Hepatocyte (in vitro differentiated cells): ENCODE measurements at regions not wholly inside any gene's neighbourhood (a gene's known extent, or its start where the extent isn't known, plus 50 kb on each side); places are given as distances from the start of the nearest gene placed in this dataset.

Experiments
- DNase-seq: peaks from one replicate; pipeline ENCODE4 v3.0.0-alpha.2; 2016; ENCODE audit warnings: low spot score
- H2AFZ ChIP-seq: fragments of 200-600 bp; sonication (generic); 2 replicates; pipeline ENCODE4 v1.6.0; 2016; ENCODE audit warnings: antibody characterized with exemption, mild to moderate bottlenecking
- H3K27ac ChIP-seq: fragments of 200-600 bp; sonication (generic); 2 replicates; pipeline ENCODE4 v1.5.1; 2016; ENCODE audit warnings: mild to moderate bottlenecking
- H3K27me3 ChIP-seq: fragments of 200-600 bp; sonication (generic); 2 replicates; pipeline ENCODE4 v1.6.1; 2016
- H3K36me3 ChIP-seq: fragments of 200-600 bp; sonication (generic); replicated peaks from 2 replicates; pipeline ENCODE4 v1.5.1; 2016; ENCODE audit warnings: low read depth; ENCODE audit not compliant: insufficient read depth
- H3K4me1 ChIP-seq: fragments of 200-600 bp; sonication (generic); 2 replicates; pipeline ENCODE4 v1.5.1; 2016; ENCODE audit warnings: mild to moderate bottlenecking, moderate library complexity; ENCODE audit not compliant: insufficient read depth
- H3K4me2 ChIP-seq: fragments of 200-600 bp; sonication (generic); 2 replicates; pipeline ENCODE4 v1.6.0; 2016
- H3K4me3 ChIP-seq: fragments of 200-600 bp; sonication (generic); 2 replicates; pipeline ENCODE4 v1.5.1; 2016; ENCODE audit warnings: mild to moderate bottlenecking
- H3K79me2 ChIP-seq: fragments of 200-600 bp; sonication (generic); 2 replicates; pipeline ENCODE4 v1.6.0; 2017; ENCODE audit warnings: mild to moderate bottlenecking
- H3K9me2 ChIP-seq: fragments of 200-600 bp; sonication (generic); replicated peaks from 2 replicates; pipeline ENCODE4 v1.6.0; 2017; ENCODE audit warnings: mild to moderate bottlenecking; ENCODE audit not compliant: insufficient read depth
- H3K9me3 ChIP-seq: fragments of 200-600 bp; sonication (generic); 2 replicates; pipeline ENCODE4 v1.5.1; 2016; ENCODE audit warnings: low read depth, mild to moderate bottlenecking
- H4K20me1 ChIP-seq: fragments of 200-600 bp; sonication (generic); 2 replicates; pipeline ENCODE4 v1.6.0; 2016; ENCODE audit warnings: mild to moderate bottlenecking; ENCODE audit not compliant: insufficient read depth, poor library complexity, severe bottlenecking
- CTCF ChIP-seq: fragments of 200-600 bp; sonication (generic); IDR thresholded peaks from 2 replicates; pipeline ENCODE4 v1.5.1; 2016; ENCODE audit warnings: antibody characterized with exemption, mild to moderate bottlenecking; ENCODE audit not compliant: poor library complexity
- EZH2 ChIP-seq: fragments of 200-600 bp; sonication (generic); IDR thresholded peaks from 2 replicates; pipeline ENCODE4 v1.6.1; 2016; ENCODE audit warnings: antibody characterized with exemption, mild to moderate bottlenecking, borderline replicate concordance
- EZH2phosphoT487 ChIP-seq: fragments of 200-600 bp; sonication (generic); IDR thresholded peaks from one replicate; pipeline ENCODE4 v1.6.1; 2018; ENCODE audit warnings: antibody characterized with exemption, mild to moderate bottlenecking, low read depth, moderate library complexity; ENCODE audit not compliant: unreplicated experiment, severe bottlenecking
- WGBS: methylation state at CpG from one replicate; pipeline ENCODE4 v1.1.6; 2016; ENCODE audit warnings: low lambda C conversion rate; ENCODE audit errors: missing lambda C conversion rate; 5-methylcytosine and 5-hydroxymethylcytosine counted together

GRCh38 chr7:130929896-130930659, 196.1 kb upstream of the KLF14 start:
- no peaks in the 10 kb centered on the region for H3K79me2 ChIP-seq
- no peak for TF ChIP-seq EZH2
- TF ChIP-seq CTCF, result no peak
- no peak for TF ChIP-seq EZH2phosphoT487
- no peaks in the 10 kb centered on the region for H3K36me3 ChIP-seq
- DNase-seq, result no peak
- H3K4me2 ChIP-seq, result no peak overlapping the region
- H3K27ac ChIP-seq, result no peak overlapping the region
- no peaks in the 10 kb centered on the region for H3K27me3 ChIP-seq
- H3K9me2 ChIP-seq, result no peaks in the 10 kb centered on the region
- H2AFZ ChIP-seq, result no peak overlapping the region
- WGBS, result 95% methylated on average over 4 of the region's 4 CpGs
- no peaks in the 10 kb centered on the region for H4K20me1 ChIP-seq
- H3K4me3 ChIP-seq, result no peak overlapping the region
- H3K4me1 ChIP-seq, result no peaks in the 10 kb centered on the region
- no peaks in the 10 kb centered on the region for H3K9me3 ChIP-seq

GRCh38 chr7:130930681-130931080, 196.7 kb upstream of the KLF14 start:
- Histone ChIP-seq H3K36me3 (no peaks in the 10 kb centered on the region), H3K79me2 (no peaks in the 10 kb centered on the region), H2AFZ (no peak overlapping the region), H3K9me2 (no peaks in the 10 kb centered on the region), H3K4me2 (no peak overlapping the region), H3K27ac (no peak overlapping the region), H3K4me1 (no peaks in the 10 kb centered on the region), H3K4me3 (no peak overlapping the region), H4K20me1 (no peaks in the 10 kb centered on the region), H3K27me3 (no peaks in the 10 kb centered on the region), H3K9me3 (no peaks in the 10 kb centered on the region)
- no peak for TF ChIP-seq EZH2
- TF ChIP-seq CTCF, result no peak
- no peak for TF ChIP-seq EZH2phosphoT487
- 90% methylated on average over 8 of the region's 8 CpGs for WGBS
- no peak for DNase-seq

- no peak for TF ChIP-seq CTCF
- TF ChIP-seq EZH2, result no peak
- Histone ChIP-seq H4K20me1 (no peaks in the 10 kb centered on the region), H3K27me3 (no peaks in the 10 kb centered on the region)
These were observed 197.4 kb upstream of the KLF14 start for GRCh38 chr7:130931423-130931822.

More at GRCh38 chr7:130931423-130931822, 197.4 kb upstream of the KLF14 start:
- 97% methylated on average over 3 of the region's 3 CpGs for whole genome bisulfite sequencing
- Histone ChIP-seq H3K4me1 (no peaks in the 10 kb centered on the region), H2AFZ (no peak overlapping the region), H3K4me2 (no peak overlapping the region), H3K9me2 (no peaks in the 10 kb centered on the region), H3K9me3 (no peaks in the 10 kb centered on the region), H3K4me3 (no peak overlapping the region), H3K36me3 (no peaks in the 10 kb centered on the region), H3K79me2 (no peaks in the 10 kb centered on the region), H3K27ac (no peak overlapping the region)
- no peak for DNase-seq
